ENCODE measurements at regions not wholly inside any gene's neighbourhood (a gene's known extent, or its start where the extent isn't known, plus 50 kb on each side); places are given as distances from the start of the nearest gene placed in this dataset.

- DNase-seq (ENCODE audit: low read depth), result no peak
- Histone ChIP-seq H3K27me3 (ENCODE audit: control insufficient read depth, insufficient read depth, low read length) (no peaks in the 10 kb centered on the region), H3K36me3 (ENCODE audit: control insufficient read depth, insufficient read depth, low read length) (no peaks in the 10 kb centered on the region), H3K4me3 (ENCODE audit: low read depth, low read length) (no peak overlapping the region)
- CTCF ChIA-PET, result no interaction called here
- POLR2A ChIA-PET, result no interaction called here
- no peak for TF ChIP-seq CTCF (IDR thresholded peaks at IDR 0.05; ENCODE audit: insufficient read depth, low read depth, low read length)
Measured at GRCh38 chr16:59053911-59054310, 319.8 kb upstream of the GOT2 start.

GRCh38 chr16:59052231-59052630 lies 318.1 kb upstream of the GOT2 start:
- POLR2A ChIA-PET, result no interaction called here
- Histone ChIP-seq H3K36me3 (ENCODE audit: control insufficient read depth, insufficient read depth, low read length) (no peaks in the 10 kb centered on the region), H3K4me3 (ENCODE audit: low read depth, low read length) (no peak overlapping the region), H3K27me3 (ENCODE audit: control insufficient read depth, insufficient read depth, low read length) (no peaks in the 10 kb centered on the region)
- TF ChIP-seq CTCF (IDR thresholded peaks at IDR 0.05; ENCODE audit: insufficient read depth, low read depth, low read length), result no peak
- CTCF ChIA-PET, result no interaction called here
- no peak for DNase-seq (ENCODE audit: low read depth)

DNA sequence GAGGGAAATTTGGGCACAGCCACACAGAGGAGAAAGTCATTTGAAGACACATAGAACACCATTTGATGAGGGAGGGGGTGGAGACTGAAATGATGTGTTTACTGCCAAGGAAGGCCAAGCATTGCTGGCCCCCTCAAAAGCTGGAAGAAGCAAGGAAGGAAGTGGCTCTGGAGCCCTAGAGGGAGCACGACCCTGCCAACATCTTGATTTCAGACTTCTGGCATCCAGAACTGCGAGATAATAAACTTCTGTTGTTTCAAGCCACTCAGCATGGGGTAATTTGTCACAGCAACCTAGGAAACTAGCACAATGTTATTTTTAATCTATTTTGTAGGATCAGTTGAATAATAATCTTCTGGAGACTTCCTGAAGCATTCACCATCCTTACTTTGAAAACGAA lies 314.8 kb upstream of the GOT2 start:
- Histone ChIP-seq H3K4me3 (ENCODE audit: low read depth, low read length) (no peak overlapping the region), H3K36me3 (ENCODE audit: control insufficient read depth, insufficient read depth, low read length) (no peaks in the 10 kb centered on the region), H3K27me3 (ENCODE audit: control insufficient read depth, insufficient read depth, low read length) (no peaks in the 10 kb centered on the region)
- ChIA-PET CTCF (no interaction called here), POLR2A (no interaction called here)
- no peak for DNase-seq (ENCODE audit: low read depth)
- TF ChIP-seq CTCF (IDR thresholded peaks at IDR 0.05; ENCODE audit: insufficient read depth, low read depth, low read length), result no peak

DNA sequence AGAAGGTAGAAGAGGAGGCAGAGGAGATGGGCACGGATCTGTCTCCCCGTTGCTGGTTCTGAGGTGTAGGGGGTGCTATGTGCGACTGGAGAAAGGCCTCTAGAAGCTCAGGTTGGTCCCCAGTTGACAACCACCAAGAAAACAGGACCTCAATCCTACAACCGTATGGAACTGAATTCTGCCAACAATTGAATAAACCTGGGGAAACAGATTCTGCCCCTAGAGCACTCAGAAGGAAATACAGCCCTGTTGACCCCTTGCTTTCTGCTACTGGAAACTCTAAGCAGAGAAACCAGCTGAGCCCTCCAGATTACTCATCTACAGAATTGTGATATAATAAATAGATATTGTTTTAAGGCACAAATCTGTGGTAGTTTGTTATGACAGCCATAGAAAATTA lies 313.0 kb upstream of the GOT2 start:
- no peak overlapping the region for H3K4me3 ChIP-seq (ENCODE audit: low read depth, low read length)
- ChIA-PET POLR2A (no interaction called here), CTCF (no interaction called here)
- no peaks in the 10 kb centered on the region for H3K36me3 ChIP-seq (ENCODE audit: control insufficient read depth, insufficient read depth, low read length)
- H3K27me3 ChIP-seq (ENCODE audit: control insufficient read depth, insufficient read depth, low read length), result no peaks in the 10 kb centered on the region
- no peak for DNase-seq (ENCODE audit: low read depth)
- TF ChIP-seq CTCF (IDR thresholded peaks at IDR 0.05; ENCODE audit: insufficient read depth, low read depth, low read length), result no peak

- TF ChIP-seq CTCF (IDR thresholded peaks at IDR 0.05; ENCODE audit: insufficient read depth, low read depth, low read length), result no peak
- DNase-seq (ENCODE audit: low read depth), result peak; percentile 80
- POLR2A ChIA-PET, result no interaction called here
- Histone ChIP-seq H3K27me3 (ENCODE audit: control insufficient read depth, insufficient read depth, low read length) (no peaks in the 10 kb centered on the region), H3K36me3 (ENCODE audit: control insufficient read depth, insufficient read depth, low read length) (no peaks in the 10 kb centered on the region), H3K4me3 (ENCODE audit: low read depth, low read length) (no peak overlapping the region)
- CTCF ChIA-PET, result no interaction called here
Measured at GRCh38 chr16:59046335-59046734, 312.2 kb upstream of the GOT2 start.

Data from BJ (cell line).